Body of pancreas (tissue), 4 donors: ENCODE measurements at regions not wholly inside any gene's neighbourhood (a gene's known extent, or its start where the extent isn't known, plus 50 kb on each side); places are given as distances from the start of the nearest gene placed in this dataset.

Source experiments
- ATAC-seq: fragments of 150-250 bp; one replicate; pipeline ENCODE4 v1.9.1; 2016
- DNase-seq, 4 donors: peaks; one replicate each; pipeline ENCODE4 v3.0.0-alpha.2; 2019
- H3K27ac ChIP-seq, 4 donors: fragments of 200-600 bp; sonication (generic); 1 replicate in 3 of 4; 2 replicates in 1 of 4; pipeline versions ENCODE4 v1.5.1 to v1.6.1; 2016 to 2019; ENCODE audit warnings: mild to moderate bottlenecking in 1 of 4, mixed read lengths in 1 of 4, moderate library complexity in 1 of 4
- H3K27me3 ChIP-seq, 2 donors: fragments of 200-600 bp; sonication (generic); one replicate each; pipeline ENCODE4 v1.6.0; 2016; ENCODE audit warnings: mild to moderate bottlenecking in 1 of 2
- H3K36me3 ChIP-seq, 2 donors: fragments of 200-600 bp; sonication (generic); replicated peaks in 1 of 2; 2 replicates each; pipeline ENCODE4 v1.5.1; 2016; ENCODE audit warnings: low read depth in 2 of 2; ENCODE audit not compliant: insufficient read depth in 1 of 2
- H3K4me1 ChIP-seq: fragments of 200-600 bp; sonication (generic); one replicate; pipeline ENCODE4 v1.6.0; 2016
- H3K4me3 ChIP-seq, 2 donors: fragments of 200-600 bp; sonication (generic); 1 replicate in 1 of 2; 2 replicates in 1 of 2; pipeline ENCODE4 v1.5.1; 2016 to 2019
- H3K9me3 ChIP-seq, 3 donors: fragments of 200-600 bp; sonication (generic); 1 replicate in 2 of 3; 2 replicates in 1 of 3; pipeline ENCODE4 v1.5.1; 2016
- POLR2A ChIP-seq, 3 donors: fragments of 450-650 bp; IDR thresholded peaks; one replicate each; pipeline ENCODE4 v1.6.1; 2016; ENCODE audit warnings: antibody characterized with exemption in 3 of 3, mild to moderate bottlenecking in 2 of 3
- WGBS, 2 donors: methylation state at CpG; one replicate each; pipeline ENCODE4 v1.1.5; 2017; 5-methylcytosine and 5-hydroxymethylcytosine counted together
- intact Hi-C: fragments of 100-400 bp; cut with DNase I; formaldehyde crosslinking; loops from one replicate; pipeline ENCODE4 v1.15.1; 2023
- TF ChIP-seq, protein P1 (sequence below), 7 experiments: fragments of 450-650 bp in 4 of 7; fragments of 200-600 bp in 3 of 7; sonication (generic) in 3 of 7; IDR thresholded peaks; one replicate each; pipeline ENCODE4 v1.5.1; 2016 to 2019; ENCODE audit warnings: antibody characterized with exemption in 7 of 7

DNA sequence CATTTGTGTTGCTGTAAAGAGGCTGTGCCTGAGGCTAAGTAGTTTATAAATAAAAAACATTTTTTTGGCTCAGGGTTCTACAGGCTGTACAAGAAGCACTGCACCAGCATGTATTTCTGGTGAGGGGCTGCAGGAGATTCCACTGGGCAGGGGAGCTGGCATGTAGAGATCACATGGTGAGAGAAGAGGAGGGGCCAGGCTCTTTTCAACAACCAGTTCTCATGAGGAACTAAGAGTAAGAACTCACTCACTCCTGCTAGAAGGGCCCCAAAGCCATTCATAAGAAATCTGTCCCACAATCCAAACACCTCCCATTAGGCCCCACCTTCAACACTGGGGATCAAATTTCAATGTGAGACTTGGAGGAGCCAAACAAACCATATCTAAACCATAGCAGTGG lies 214.9 kb upstream of the LMCD1 start:
- DNase-seq: no peak

GRCh38 chr3:8290611-8291010 lies 211.0 kb upstream of the LMCD1 start:
- intact Hi-C loops: no loop called here

More for the DNA sequence above, 214.9 kb upstream of the LMCD1 start:
- no peaks in the 10 kb centered on the region for H3K36me3 ChIP-seq
- no peaks in the 10 kb centered on the region for H3K4me1 ChIP-seq
- intact Hi-C loops: no loop called here
- H3K9me3 ChIP-seq: no peaks in the 10 kb centered on the region
- H3K27me3 ChIP-seq: no peaks in the 10 kb centered on the region
- TF ChIP-seq, protein P1, sequence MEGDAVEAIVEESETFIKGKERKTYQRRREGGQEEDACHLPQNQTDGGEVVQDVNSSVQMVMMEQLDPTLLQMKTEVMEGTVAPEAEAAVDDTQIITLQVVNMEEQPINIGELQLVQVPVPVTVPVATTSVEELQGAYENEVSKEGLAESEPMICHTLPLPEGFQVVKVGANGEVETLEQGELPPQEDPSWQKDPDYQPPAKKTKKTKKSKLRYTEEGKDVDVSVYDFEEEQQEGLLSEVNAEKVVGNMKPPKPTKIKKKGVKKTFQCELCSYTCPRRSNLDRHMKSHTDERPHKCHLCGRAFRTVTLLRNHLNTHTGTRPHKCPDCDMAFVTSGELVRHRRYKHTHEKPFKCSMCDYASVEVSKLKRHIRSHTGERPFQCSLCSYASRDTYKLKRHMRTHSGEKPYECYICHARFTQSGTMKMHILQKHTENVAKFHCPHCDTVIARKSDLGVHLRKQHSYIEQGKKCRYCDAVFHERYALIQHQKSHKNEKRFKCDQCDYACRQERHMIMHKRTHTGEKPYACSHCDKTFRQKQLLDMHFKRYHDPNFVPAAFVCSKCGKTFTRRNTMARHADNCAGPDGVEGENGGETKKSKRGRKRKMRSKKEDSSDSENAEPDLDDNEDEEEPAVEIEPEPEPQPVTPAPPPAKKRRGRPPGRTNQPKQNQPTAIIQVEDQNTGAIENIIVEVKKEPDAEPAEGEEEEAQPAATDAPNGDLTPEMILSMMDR (IDR thresholded peaks at IDR 0.05): no peak
- TF ChIP-seq POLR2A (IDR thresholded peaks at IDR 0.05): no peak
- H3K4me3 ChIP-seq: no peak overlapping the region
- H3K27ac ChIP-seq: no peak overlapping the region
- ATAC-seq: no peak

DNA sequence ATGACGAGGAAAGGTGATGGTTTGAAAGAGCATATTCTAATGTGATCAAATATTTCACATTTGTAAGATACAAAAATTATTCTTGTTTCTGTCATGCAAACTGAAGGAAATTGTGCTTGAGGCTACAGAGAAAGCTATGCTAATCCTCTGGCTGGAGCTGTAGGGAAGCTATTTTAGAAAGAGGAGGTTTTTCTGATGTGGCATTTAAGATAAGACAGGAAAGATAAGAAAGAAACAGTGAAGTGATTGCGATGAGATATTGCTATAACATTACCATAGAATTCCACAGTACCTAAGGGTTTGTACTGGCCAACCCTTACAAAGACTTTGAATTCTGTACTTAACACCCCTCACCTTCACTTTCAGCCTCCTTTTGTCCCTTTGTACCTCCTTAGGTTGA lies 205.2 kb upstream of the LMCD1 start:
- DNase-seq: no peak
- 62 to 65% methylated on average over 2 of the region's 2 CpGs for WGBS, 2 donors
- intact Hi-C loops: no loop called here
- ATAC-seq: no peak
- Histone ChIP-seq H3K27me3 (no peaks in the 10 kb centered on the region), H3K9me3 (no peaks in the 10 kb centered on the region), H3K36me3 (no peaks in the 10 kb centered on the region), H3K4me3 (no peak overlapping the region), H3K27ac (no peak overlapping the region), H3K4me1 (no peaks in the 10 kb centered on the region)
- no peak for TF ChIP-seq POLR2A (IDR thresholded peaks at IDR 0.05)
- TF ChIP-seq, protein P1 (IDR thresholded peaks at IDR 0.05): no peak

More at GRCh38 chr3:8290611-8291010, 211.0 kb upstream of the LMCD1 start:
- DNase-seq (no peak), ATAC-seq (no peak)
- H3K36me3 ChIP-seq: no peaks in the 10 kb centered on the region
- H3K9me3 ChIP-seq: no peaks in the 10 kb centered on the region
- H3K4me1 ChIP-seq: no peaks in the 10 kb centered on the region
- no peak overlapping the region for H3K27ac ChIP-seq
- no peak overlapping the region for H3K4me3 ChIP-seq
- H3K27me3 ChIP-seq: no peaks in the 10 kb centered on the region
- WGBS, 2 donors: 83 to 97% methylated on average over 2 of the region's 2 CpGs
- no peak for TF ChIP-seq POLR2A (IDR thresholded peaks at IDR 0.05)
- TF ChIP-seq, protein P1 (IDR thresholded peaks at IDR 0.05): no peak

DNA sequence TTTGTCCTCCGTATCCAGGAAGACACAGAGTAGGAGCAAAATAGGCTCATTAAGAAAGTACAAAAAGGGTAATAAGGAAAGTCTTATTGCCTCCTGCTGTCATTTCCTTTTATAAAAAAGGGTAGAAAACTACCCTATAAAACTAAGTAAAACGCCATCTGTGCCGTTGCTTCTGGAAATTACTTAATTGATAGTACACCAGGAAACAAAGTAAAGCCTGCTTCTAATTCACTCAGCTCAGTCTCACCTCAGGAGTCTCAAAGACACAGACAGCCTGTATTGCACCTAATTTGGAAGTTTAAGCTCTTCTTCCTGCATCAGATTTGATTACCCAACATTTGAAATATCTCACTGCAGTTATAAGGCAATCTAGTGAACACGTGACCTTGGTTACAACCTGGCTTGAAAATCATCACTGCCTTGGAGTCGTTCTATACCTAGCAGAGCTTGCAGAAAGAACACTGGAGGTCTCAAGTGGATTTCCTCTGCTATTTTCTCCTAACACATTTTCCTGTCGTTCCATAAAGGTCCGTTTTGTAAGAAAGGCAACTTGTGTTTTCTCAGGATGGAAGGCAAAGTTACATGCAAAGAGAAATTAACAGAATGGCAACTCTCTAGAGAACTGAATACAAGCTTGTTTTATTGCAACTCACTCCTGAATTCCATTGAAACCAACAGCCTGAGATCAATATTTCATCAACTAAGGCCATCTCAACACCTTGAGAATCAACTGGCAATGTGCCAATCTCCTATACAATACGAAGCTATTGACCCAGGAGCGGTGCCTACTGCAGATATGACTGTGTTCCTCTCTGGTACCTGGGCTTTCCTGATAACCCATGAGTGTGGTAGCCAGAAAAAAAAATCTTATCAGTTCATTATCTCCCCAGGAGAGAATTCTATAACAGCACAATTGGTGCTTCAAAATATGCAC lies 203.3 kb upstream of the LMCD1 start:
- WGBS, 2 donors: 51 to 61% methylated on average over 9 of the region's 9 CpGs
- intact Hi-C loops: no loop called here
- H3K27me3 ChIP-seq: no peaks in the 10 kb centered on the region

More for the DNA sequence above, 203.3 kb upstream of the LMCD1 start:
- H3K4me3 ChIP-seq: no peak overlapping the region
- no peak for TF ChIP-seq POLR2A (IDR thresholded peaks at IDR 0.05)
- TF ChIP-seq, protein P1 (IDR thresholded peaks at IDR 0.05): no peak
- H3K27ac ChIP-seq: no peak overlapping the region
- H3K36me3 ChIP-seq: no peaks in the 10 kb centered on the region
- H3K4me1 ChIP-seq: no peaks in the 10 kb centered on the region
- no peak for ATAC-seq
- no peak for DNase-seq
- H3K9me3 ChIP-seq: no peaks in the 10 kb centered on the region
